ENCODE measurements at regions not wholly inside any gene's neighbourhood (a gene's known extent, or its start where the extent isn't known, plus 50 kb on each side); places are given as distances from the start of the nearest gene placed in this dataset.

GRCh38 chr14:25247609-25248008, 197.7 kb upstream of the STXBP6 start:
- TF ChIP-seq CTCF (IDR thresholded peaks at IDR 0.05) (no peak), POLR2A (IDR thresholded peaks at IDR 0.05) (no peak)

Data from lower leg skin (tissue), 3 donors.